ENCODE measurements at regions not wholly inside any gene's neighbourhood (a gene's known extent, or its start where the extent isn't known, plus 50 kb on each side); places are given as distances from the start of the nearest gene placed in this dataset.

GRCh38 chr3:102129760-102130608 is 280.7 kb downstream of the NFKBIZ start (continued):
- TF ChIP-seq NFIC (IDR thresholded peaks at IDR 0.05; ENCODE audit: borderline replicate concordance): peak; percentile 78
- TF ChIP-seq TEAD4 (IDR thresholded peaks at IDR 0.05; ENCODE audit: borderline replicate concordance, insufficient read depth): 0 out of 2 replicates have a peak, but pooled peaks have one; percentile 37
- TF ChIP-seq YY1 (IDR thresholded peaks at IDR 0.05; ENCODE audit: low read depth): no peak
- TF ChIP-seq FOSL2 (IDR thresholded peaks at IDR 0.05; ENCODE audit: borderline replicate concordance, low read depth): peak; percentile 93
- TF ChIP-seq RFX5 (IDR thresholded peaks at IDR 0.05; ENCODE audit: low read length): no peak
- TF ChIP-seq FOXJ3 (CRISPR knock-in tag; IDR thresholded peaks at IDR 0.05): no peak
- peak; percentile 37 to 85; a peak in 3 of 4 replicates for TF ChIP-seq EP300 (IDR thresholded peaks at IDR 0.05; ENCODE audit: borderline replicate concordance in 1 of 2, low read depth in 1 of 2, low read length in 1 of 2)
- no peak for TF ChIP-seq GATA2 (CRISPR knock-in tag; IDR thresholded peaks at IDR 0.05)
- TF ChIP-seq, protein P1, sequence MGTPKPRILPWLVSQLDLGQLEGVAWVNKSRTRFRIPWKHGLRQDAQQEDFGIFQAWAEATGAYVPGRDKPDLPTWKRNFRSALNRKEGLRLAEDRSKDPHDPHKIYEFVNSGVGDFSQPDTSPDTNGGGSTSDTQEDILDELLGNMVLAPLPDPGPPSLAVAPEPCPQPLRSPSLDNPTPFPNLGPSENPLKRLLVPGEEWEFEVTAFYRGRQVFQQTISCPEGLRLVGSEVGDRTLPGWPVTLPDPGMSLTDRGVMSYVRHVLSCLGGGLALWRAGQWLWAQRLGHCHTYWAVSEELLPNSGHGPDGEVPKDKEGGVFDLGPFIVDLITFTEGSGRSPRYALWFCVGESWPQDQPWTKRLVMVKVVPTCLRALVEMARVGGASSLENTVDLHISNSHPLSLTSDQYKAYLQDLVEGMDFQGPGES (IDR thresholded peaks at IDR 0.05; ENCODE audit: low read depth, low read length): no peak
- TF ChIP-seq TAF1 (IDR thresholded peaks at IDR 0.05; ENCODE audit: borderline replicate concordance, low read depth, low read length): no peak
- no peak for TF ChIP-seq RAD21 (IDR thresholded peaks at IDR 0.05; ENCODE audit: low read length)

- DNase-seq: no peak
Observed at GRCh38 chr3:102132370-102132769, 283.1 kb downstream of the NFKBIZ start.

More at GRCh38 chr3:102132370-102132769, 283.1 kb downstream of the NFKBIZ start:
- no peak overlapping the region for H3K4me3 ChIP-seq (ENCODE audit: low read depth in 2 of 2, low read length in 1 of 2)
- TF ChIP-seq USF1 (IDR thresholded peaks at IDR 0.05; ENCODE audit: borderline replicate concordance, low read depth): no peak
- H3K9ac ChIP-seq: no peak overlapping the region
- no peak overlapping the region for H3K27ac ChIP-seq (ENCODE audit: low read depth in 2 of 2, low read length in 1 of 2)
- no peaks in the 10 kb centered on the region for H4K20me1 ChIP-seq (ENCODE audit: insufficient read depth)
- no peak overlapping the region for H3K4me2 ChIP-seq
- H3K9me2 ChIP-seq: no peaks in the 10 kb centered on the region
- no peaks in the 10 kb centered on the region for H3K79me2 ChIP-seq (ENCODE audit: insufficient read depth)
- H3K27me3 ChIP-seq (ENCODE audit: insufficient read depth): no peaks in the 10 kb centered on the region
- H2AFZ ChIP-seq (ENCODE audit: low read depth): no peak overlapping the region
- H3K36me3 ChIP-seq (replicated peaks in 1 of 2; ENCODE audit: control insufficient read depth in 1 of 2, insufficient read depth in 2 of 2, low read length in 1 of 2): no peaks in the 10 kb centered on the region
- H3K9me3 ChIP-seq: no peaks in the 10 kb centered on the region
- H3F3A ChIP-seq (replicated peaks; ENCODE audit: insufficient read depth): peaks cover 12% of the 10 kb centered on the region
- peaks cover 0 to 8% of the 10 kb centered on the region in 2 experiments; a peak in 2 of 4 replicates for H3K4me1 ChIP-seq (ENCODE audit: control insufficient read depth in 1 of 2, insufficient read depth in 2 of 2, low read depth in 1 of 2, low read length in 1 of 2)
- CTCF ChIA-PET: no interaction called here
- POLR2A ChIA-PET: no interaction called here
